ENCODE measurements at regions not wholly inside any gene's neighbourhood (a gene's known extent, or its start where the extent isn't known, plus 50 kb on each side); places are given as distances from the start of the nearest gene placed in this dataset.

DNA sequence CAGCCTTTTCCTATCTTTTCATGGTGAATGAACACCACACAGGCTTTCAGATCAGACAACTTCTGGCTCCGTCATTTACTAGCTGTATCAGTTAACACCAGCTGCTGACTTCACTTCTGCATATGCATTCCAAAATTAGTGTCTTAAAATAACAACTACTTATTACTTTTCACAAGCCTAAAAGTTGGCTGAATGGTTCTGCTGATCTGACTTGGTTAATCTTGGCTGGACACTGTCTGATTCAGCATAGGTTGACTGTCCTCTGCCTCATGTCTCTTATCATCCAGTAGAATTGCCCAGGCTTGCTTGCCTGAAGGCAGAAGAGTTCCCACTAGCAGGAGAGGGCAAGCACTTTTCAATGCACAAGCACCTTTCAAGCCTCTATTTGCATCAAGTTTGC, 72.7 kb downstream of the MARCHF4 start:
- DNase-seq (ENCODE audit: low read depth): no peak
- H3K4me3 ChIP-seq (ENCODE audit: low read depth, low read length): no peak overlapping the region
- TF ChIP-seq CTCF (IDR thresholded peaks at IDR 0.05; ENCODE audit: insufficient read depth, low read depth, low read length, missing control alignments): no peak

DNA sequence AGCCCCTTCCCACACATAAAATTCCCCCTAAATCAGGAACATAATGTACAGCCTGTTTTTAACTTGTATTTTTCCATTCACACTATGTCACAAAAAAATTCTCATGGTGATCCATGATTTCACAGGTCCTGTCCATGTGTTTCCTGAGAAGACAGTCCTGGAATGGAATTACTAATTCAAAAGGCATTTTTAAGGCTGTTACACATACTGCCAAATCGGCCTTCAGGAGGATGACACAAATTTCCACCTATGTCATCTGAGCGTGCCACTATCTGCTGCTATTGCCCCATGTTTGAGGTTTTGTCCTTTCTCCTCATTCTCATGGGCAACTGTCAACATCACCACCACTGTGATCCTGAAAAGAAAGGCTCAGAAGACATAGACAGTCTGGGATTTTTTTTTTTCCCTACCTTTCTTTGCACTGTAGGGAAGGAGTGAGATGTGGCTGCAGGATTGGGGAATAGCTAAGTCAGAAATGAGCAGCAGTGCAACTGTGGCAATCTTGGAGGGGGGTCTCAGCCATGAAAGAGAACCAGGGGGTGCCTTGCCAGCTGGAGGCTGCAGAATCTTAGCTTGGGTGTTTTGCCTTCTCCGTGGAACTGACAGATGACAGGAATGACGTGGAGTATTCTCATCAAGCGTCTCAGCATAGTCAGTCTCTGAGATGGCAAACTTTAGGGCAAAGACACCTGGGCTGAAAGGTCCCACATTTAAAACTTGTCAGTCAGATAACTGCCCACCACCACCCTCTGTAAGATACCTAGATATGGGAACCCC, 73.4 kb downstream of the MARCHF4 start:
- TF ChIP-seq CTCF (IDR thresholded peaks at IDR 0.05; ENCODE audit: insufficient read depth, low read depth, low read length, missing control alignments): no peak
- no peak overlapping the region for H3K4me3 ChIP-seq (ENCODE audit: low read depth, low read length)
- DNase-seq (ENCODE audit: low read depth): no peak

DNA sequence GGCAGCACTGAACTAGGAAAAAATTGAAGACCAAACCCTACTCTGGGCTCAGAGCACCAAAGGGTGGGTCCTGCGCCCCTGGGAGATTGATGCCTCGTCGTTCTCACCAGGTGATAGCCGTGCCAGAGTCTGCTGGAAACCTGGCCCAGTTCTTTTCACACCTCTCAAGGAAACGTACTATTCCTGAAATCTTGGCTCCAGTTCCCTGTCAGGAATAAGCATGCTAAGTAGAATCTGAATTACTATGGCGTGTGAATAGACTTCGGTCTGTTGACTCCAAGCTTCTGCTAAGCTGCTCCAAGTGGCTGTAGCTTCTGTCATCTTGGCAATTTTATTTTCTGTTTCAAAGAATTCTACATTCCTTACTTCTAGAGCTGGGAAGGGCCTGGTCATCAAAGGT, 75.4 kb downstream of the MARCHF4 start:
- no peak for TF ChIP-seq CTCF (IDR thresholded peaks at IDR 0.05; ENCODE audit: insufficient read depth, low read depth, low read length, missing control alignments)
- no peak overlapping the region for H3K4me3 ChIP-seq (ENCODE audit: low read depth, low read length)
- DNase-seq (ENCODE audit: low read depth): no peak

DNA sequence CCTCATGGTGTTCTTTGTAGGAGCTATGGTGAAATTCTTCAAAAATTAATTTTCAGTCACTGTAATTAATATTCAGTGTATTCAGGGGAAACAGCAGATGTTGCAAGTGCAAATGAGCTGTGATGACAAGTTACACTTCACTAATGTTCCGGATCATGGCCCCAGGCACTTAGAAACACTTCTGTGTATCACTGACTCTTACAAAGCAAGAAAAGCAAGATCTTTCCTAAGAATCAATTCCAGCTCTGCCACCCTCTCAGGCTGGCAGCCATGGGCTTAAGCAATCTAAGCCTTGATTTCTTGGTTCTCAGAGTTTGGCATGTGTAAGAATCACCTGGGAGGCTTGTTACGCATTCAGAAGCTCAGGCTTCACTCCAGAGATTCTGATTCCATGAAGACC, 78.0 kb downstream of the MARCHF4 start:
- TF ChIP-seq CTCF (IDR thresholded peaks at IDR 0.05; ENCODE audit: insufficient read depth, low read depth, low read length, missing control alignments): no peak
- H3K4me3 ChIP-seq (ENCODE audit: low read depth, low read length): no peak overlapping the region
- no peak for DNase-seq (ENCODE audit: low read depth)

DNA sequence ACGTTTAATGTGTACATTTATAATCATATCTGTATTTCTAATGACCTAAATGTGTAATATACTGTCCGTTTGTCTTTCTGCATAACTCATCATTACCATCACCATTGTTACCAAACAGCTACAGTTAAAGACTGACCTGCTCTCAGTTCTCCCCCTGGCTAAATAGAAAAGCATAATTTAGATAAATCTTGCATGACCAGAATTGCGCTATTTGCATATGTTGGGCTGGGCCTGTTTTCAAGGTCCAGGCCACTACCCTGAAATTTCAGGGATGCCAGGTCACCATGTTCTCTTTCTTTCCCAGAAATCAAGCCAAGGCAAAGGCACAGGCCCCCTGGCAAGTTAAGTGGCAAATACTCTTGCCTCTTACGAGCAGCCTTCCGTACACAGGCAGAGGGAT, 78.4 kb downstream of the MARCHF4 start:
- no peak overlapping the region for H3K4me3 ChIP-seq (ENCODE audit: low read depth, low read length)
- DNase-seq (ENCODE audit: low read depth): no peak
- TF ChIP-seq CTCF (IDR thresholded peaks at IDR 0.05; ENCODE audit: insufficient read depth, low read depth, low read length, missing control alignments): no peak

GRCh38 chr2:216292886-216293301, 79.4 kb downstream of the MARCHF4 start:
- TF ChIP-seq CTCF (IDR thresholded peaks at IDR 0.05; ENCODE audit: insufficient read depth, low read depth, low read length, missing control alignments): no peak
- DNase-seq (ENCODE audit: low read depth): no peak
- H3K4me3 ChIP-seq (ENCODE audit: low read depth, low read length): no peak overlapping the region

DNA sequence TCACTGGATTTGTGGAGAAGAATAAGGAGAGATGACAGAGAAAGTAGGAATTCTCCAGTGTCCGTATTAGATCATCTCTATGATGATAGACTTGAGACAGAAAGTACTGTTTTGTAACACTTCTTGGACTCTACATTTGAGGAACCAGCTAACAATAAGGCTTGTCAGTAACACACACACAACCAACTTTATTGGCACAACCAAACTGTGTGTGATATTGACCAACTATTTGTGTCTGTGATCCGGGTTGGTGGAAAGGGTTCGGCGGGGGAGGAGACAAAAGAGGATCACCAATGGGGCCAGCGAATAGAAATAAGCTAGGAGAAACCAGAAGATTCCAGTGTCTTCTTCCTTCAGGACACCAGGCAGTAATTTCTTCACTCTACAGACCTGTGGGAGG, 79.8 kb downstream of the MARCHF4 start:
- H3K4me3 ChIP-seq (ENCODE audit: low read depth, low read length): no peak overlapping the region
- no peak for TF ChIP-seq CTCF (IDR thresholded peaks at IDR 0.05; ENCODE audit: insufficient read depth, low read depth, low read length, missing control alignments)
- no peak for DNase-seq (ENCODE audit: low read depth)

Data from GM12865 (cell line).